Uterus (tissue), 2 donors: ENCODE measurements at regions not wholly inside any gene's neighbourhood (a gene's known extent, or its start where the extent isn't known, plus 50 kb on each side); places are given as distances from the start of the nearest gene placed in this dataset.
"Not testable (repeated sequence)": the region's sequence is repeated elsewhere in the genome, so short reads cannot be mapped to it uniquely, and the experiment has no call there.

ENCODE experiments used
- POLR2A ChIP-seq, 2 donors: fragments of 450-650 bp; IDR thresholded peaks; one replicate each; pipeline ENCODE4 v1.6.1; 2016; ENCODE audit warnings: antibody characterized with exemption in 2 of 2, mild to moderate bottlenecking in 1 of 2, moderate library complexity in 1 of 2
- TF ChIP-seq, protein P1 (sequence below), 4 experiments: fragments of 200-600 bp in 2 of 4; fragments of 450-650 bp in 2 of 4; sonication (generic) in 2 of 4; IDR thresholded peaks; one replicate each; pipeline ENCODE4 v1.5.1; 2016 to 2019; ENCODE audit warnings: antibody characterized with exemption in 4 of 4, mild to moderate bottlenecking in 2 of 4, moderate library complexity in 1 of 4

DNA sequence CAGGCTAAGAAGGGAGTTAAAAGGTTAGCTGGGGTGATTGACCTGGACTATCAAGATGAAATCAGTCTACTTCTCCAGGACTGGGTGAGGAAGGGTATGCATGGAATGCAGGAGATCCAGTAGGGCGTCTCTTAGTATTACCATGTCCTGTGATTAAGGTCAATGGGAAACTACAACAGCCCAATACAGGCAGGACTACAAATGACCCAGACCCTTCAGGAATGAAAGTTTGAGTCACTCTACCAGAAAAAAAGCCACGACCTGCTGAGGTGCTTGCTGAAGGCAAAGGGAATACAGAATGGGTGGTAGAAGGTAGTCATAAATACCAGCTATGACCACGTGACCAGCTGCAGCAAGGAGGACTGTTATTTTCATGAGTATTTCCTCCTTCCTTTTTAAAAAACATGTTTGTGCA, 249.7 kb upstream of the CYRIA start:
- TF ChIP-seq, protein P1, sequence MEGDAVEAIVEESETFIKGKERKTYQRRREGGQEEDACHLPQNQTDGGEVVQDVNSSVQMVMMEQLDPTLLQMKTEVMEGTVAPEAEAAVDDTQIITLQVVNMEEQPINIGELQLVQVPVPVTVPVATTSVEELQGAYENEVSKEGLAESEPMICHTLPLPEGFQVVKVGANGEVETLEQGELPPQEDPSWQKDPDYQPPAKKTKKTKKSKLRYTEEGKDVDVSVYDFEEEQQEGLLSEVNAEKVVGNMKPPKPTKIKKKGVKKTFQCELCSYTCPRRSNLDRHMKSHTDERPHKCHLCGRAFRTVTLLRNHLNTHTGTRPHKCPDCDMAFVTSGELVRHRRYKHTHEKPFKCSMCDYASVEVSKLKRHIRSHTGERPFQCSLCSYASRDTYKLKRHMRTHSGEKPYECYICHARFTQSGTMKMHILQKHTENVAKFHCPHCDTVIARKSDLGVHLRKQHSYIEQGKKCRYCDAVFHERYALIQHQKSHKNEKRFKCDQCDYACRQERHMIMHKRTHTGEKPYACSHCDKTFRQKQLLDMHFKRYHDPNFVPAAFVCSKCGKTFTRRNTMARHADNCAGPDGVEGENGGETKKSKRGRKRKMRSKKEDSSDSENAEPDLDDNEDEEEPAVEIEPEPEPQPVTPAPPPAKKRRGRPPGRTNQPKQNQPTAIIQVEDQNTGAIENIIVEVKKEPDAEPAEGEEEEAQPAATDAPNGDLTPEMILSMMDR (IDR thresholded peaks at IDR 0.05): not testable (repeated sequence)
- TF ChIP-seq POLR2A (IDR thresholded peaks at IDR 0.05): not testable (repeated sequence)
